ENCODE measurements at regions not wholly inside any gene's neighbourhood (a gene's known extent, or its start where the extent isn't known, plus 50 kb on each side); places are given as distances from the start of the nearest gene placed in this dataset.
"Not testable (repeated sequence)": the region's sequence is repeated elsewhere in the genome, so short reads cannot be mapped to it uniquely, and the experiment has no call there.

- DNase-seq: no peak
Measured at GRCh38 chr21:28877318-28877884, 115.3 kb downstream of the LTN1 start.

GRCh38 chr21:28875078-28875477 lies 117.6 kb downstream of the LTN1 start:
- DNase-seq: no peak

DNA sequence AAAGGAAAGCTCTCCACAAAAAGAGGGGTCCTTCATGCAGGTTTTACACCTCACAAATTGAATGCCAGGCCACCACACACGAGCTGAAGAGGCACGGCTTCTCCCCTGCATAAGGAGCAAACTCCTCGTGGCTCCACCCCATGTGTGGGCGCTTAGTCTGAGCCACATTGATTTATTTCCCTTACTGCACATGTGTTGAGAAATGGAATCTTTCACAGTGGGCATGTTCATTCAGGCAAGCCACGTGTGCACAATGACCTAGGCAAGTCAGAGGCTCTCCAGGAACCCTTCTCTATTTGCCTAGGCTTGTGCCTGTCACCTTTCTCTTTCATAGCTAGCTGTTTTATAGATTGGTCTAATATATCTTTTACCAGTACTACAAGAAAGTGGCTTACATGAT lies 120.5 kb downstream of the LTN1 start:
- no peak for DNase-seq

DNA sequence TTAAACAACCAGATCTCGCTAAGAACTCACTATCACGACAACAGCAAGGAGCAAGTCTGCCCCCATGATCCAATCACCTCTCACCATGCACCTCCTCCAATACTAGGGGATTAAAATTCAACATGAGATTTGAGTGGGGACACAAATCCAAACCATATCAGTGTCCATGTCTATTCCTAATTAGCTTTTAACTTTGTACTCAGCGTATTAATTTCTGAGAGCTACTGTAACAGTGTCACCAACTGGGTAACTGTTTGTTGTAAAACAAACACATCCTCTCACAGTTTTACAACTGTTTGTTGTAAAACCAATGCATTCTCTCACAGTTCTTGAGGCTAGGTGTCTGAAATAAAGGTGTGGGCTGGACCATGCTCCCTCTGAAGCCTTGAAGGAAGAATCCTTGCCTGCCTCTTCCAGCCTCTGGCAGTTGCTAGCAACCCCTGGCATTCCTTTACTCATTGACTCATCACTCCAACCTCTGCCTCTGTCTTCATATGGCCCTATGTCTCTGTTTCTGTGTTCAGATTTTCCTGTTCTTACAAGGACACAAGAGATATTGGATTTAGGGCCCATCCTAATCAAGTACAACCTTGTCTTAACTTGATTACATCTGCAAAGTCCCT lies 121.2 kb downstream of the LTN1 start:
- DNase-seq: no peak

- DNase-seq: no peak
Measured at GRCh38 chr21:28867401-28867800, 125.3 kb downstream of the LTN1 start.

DNA sequence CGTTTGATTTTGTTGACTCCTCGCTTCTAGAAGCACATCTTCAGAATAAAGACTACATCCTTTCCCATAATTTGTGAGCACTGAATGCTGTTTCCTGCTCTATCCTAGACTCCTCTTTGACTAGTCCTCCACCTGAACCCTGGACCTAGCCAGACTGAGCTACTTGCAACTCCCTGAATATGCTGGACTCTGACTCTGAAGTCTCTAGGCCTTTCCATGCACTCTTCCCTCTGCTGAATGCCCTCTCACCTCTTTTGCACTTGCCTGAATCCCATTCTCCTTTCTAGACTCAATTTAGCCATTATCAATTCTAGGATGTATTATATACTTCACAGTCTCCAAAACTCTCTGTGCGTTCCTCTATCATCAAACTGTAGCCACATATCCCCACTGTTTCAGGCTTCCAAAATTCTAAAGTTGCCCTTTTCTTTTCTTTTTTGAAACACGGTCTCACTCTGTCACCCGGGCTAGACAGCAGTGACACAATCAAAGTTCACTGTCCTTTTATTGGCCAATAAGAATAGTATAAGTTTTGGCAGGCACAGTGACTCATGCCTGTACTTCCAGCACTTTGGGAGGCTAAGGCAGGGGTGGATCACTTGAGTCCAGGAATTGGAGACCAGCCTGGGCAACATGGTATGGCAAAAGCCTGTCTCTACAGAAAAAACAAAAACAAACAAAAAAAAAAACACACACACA lies 127.0 kb downstream of the LTN1 start:
- DNase-seq: no peak

DNA sequence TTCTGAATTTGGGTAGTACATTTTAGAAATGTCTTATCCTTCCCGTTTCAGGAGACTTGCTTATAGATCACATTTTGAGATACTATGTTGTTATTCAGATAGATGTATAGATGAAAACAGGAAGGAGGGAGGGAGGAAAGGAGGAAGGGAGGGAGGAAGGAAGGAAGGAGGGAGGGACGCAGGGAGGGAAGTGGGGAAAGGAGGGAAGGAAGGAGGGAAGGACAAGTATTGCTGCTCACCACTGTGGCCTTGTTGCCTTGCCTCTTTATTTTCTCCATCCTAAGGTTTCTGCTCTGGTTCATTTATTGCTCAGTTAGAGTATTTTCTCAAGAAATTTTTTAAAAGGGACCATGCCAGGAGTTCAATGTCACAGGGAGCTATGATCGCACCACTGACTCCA lies 134.3 kb downstream of the LTN1 start:
- DNase-seq: no peak

DNA sequence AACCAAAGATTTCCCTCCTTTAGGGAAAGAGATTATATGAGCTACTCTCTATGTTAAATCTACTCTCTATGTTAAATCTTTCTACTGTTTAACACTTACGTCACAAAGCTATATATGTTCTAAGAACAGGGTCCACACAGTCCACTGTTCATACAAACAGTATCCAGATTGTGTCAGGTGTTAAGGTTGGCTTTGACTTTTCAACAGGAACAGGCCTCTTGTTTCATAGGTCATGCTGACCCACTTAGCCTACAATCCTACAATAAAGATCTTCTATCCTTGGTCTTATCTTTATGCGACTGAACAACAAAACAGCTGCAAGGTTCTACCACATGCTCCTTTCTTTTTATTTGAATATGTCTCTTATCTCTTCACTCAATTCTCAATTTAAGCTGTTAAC lies 134.9 kb downstream of the LTN1 start:
- no peak for DNase-seq

DNA sequence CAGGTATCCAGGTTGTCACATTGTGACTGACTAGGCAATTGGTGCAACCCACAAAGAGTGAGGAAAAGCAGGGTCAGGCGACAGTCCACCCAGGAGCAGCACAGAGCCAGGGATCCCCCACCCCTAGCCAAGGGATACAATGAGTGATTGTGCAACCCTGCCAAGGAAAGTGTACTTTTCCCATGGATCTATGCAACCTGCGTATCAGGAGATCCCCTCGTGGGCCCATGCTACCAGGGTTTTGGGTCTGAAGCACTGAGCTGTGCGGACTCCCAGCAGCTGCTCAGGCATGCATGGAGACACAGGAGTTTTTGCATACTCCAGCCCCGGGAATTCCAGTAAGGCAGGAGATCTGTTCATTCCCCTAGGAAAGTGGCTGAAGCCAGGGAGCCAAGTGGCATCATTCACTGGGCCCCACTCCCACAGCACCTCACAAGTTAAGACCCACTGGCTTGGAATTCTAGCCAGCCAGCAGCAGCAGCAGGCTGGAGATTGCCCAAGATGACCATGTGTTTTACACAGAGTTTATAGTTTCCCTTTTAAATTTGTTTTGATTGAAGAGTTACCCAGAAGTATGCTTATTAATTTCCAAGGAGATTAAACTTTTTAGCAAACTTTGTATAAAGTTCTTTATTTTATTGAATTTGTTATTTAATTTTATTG lies 136.0 kb downstream of the LTN1 start:
- DNase-seq: no peak

- DNase-seq: no peak
Measured at GRCh38 chr21:28852706-28853105, 140.0 kb downstream of the LTN1 start.

- DNase-seq: no peak
Measured at GRCh38 chr21:28851645-28852044, 141.0 kb downstream of the LTN1 start.

DNA sequence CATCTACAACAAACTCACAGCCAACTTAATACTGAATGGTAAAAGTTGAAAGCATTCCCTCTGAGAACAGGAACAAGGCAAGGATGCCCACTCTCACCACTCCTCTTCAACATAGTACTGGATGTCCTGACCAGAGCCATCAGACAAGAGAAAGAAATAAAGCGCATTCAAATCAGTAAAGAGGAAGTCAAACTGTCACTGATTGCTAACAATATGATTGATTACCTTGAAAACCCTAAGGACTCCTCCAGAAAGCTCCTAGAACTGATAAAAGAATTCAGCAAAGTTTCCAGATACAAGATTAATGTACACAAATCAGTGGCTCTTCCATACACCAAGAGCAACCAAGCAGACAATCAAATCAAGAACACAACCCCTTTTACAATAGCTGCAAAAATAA lies 153.4 kb downstream of the LTN1 start:
- DNase-seq: not testable (repeated sequence)

- not testable (repeated sequence) for DNase-seq
Measured at GRCh38 chr21:28837426-28837825, 155.3 kb downstream of the LTN1 start.

GRCh38 chr21:28836588-28836987 lies 156.1 kb downstream of the LTN1 start:
- DNase-seq: not testable (repeated sequence)

DNA sequence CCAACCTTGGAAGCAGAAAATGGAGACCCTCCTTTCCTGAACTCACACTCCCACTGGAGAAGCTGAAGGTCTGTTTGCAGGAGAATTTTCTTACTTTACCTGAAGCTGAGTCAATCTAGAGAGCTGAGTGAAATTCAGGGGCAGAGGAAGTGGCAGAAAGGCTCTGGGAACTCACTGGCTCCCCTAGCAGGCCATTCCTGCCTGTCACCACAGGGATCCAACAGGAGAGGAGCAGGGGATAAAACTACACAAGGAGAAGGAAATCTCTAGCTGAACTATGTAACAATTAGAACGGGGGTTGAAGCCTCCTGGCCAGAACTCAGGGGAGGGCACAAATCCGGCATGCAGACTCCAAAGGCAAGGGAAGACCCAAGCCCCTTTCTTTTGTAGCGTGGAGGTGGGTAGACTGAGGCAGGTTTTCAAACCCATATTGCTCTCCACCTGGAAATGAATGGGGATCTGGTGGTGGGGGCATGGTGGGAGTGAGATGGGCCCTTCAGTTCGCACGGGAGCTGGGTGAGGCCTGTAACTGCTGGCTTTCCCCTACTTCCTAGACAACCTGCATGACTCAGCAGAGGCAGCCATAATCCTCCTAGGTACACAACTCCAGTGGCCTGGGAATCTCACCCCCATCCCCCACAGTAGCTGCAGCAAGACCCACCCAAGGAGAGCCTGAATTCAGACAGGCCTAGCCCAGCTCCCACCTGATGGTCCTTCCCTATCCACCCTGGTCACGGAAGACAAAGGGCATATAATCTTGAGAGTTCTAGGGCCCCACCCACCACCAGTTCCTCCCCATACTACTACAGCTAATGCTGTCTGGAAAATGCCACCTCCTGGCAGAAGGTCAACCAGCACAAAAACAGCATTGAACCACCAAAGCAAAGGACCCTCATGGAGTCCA lies 158.1 kb downstream of the LTN1 start:
- no peak for DNase-seq

DNA sequence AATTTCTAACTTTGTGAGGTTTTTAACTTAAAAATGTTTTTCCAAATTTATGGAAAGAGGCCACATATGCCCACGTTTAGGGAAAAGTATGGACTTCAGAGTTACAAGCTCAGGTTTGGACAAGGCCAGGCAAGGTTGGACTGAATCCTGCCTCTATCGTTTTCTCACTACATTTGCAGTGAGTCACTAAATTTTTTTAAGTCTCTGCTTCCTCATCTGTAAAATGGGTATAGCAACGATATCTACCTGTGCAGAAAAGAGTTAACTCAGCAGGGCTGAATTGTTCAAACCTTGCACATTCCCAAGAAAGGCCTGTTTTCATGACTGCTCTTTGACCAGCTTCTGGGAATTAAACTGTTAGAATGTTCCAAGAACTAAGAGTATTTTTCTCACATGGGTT lies 159.1 kb downstream of the LTN1 start:
- DNase-seq: no peak

GRCh38 chr21:28833182-28833581 lies 159.5 kb downstream of the LTN1 start:
- no peak for DNase-seq

- no peak for DNase-seq
Measured at GRCh38 chr21:28832715-28833061, 160.0 kb downstream of the LTN1 start.

- no peak for DNase-seq
Measured at GRCh38 chr21:28832013-28832714, 160.5 kb downstream of the LTN1 start.

DNA sequence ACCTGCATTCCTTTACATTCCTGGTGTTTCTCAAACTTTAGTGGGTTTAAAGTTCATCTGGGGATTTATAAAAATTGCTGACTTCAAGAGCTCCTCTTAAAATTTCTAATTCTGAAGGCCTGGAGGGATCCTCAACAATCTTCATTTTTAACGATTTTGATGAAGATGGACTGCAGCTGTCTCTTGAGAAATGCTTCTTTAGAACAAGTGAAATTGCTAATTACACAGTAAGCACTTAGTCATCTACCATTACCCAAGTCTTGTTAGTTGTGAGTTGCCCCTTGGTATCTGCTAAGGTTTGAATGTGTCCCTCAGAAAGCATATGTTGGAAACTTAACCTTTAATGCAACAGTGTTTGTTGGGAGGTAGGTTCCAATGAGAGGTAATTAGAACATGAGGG lies 163.7 kb downstream of the LTN1 start:
- no peak for DNase-seq

GRCh38 chr21:28828021-28828420 lies 164.7 kb downstream of the LTN1 start:
- no peak for DNase-seq

DNA sequence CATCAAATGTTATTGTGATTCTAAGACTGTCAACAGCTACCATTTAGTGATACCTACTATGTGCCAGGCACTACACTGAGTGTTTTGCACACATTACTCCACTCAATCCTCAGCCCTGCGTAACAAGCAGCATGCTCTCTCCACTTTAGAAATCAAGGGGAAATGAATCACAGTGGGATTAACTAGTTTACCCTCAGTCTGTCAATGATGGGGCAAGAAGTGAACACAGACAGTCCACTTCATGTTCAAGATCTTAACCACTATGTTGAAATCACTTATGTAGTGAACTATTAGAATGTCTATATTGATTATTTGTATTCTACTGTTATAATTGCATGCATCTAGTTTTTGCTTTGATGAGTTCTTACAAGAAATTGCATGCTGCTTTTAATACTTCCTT lies 165.3 kb downstream of the LTN1 start:
- DNase-seq: no peak

All from NCI-H1417 (cell line).